NCI-H460 (cell line): ENCODE measurements at regions not wholly inside any gene's neighbourhood (a gene's known extent, or its start where the extent isn't known, plus 50 kb on each side); places are given as distances from the start of the nearest gene placed in this dataset.

ENCODE experiments used
- DNase-seq: peaks from one replicate; pipeline ENCODE4 v3.0.0-alpha.2; 2016; ENCODE audit warnings: low read depth; ENCODE audit errors: extremely low read depth
- small RNA-seq, 2 experiments: library from RNA; depleted of rRNA; stranded (forward); fragments of <200 nt; gene quantifications; one replicate each; pipeline ENCODE3, GENCODE V24; 2014

DNA sequence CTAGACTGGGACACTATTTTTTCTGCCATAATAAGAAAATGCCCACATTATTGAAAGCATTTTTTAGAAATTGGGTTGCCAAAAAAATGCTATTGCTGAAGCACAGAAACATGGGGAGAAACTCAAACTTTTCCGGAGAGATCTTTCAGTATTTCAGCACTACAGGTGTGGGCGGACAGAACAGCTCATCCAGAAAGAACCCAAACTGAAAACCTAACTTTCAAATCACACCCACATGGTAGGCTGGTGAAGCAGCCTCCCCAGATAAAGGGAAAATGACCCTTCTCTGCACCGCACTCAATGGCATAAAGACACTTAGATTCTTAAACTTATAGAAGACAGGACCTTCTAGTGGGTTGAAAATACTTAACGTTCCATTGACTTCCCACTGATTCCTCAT, 62.3 kb upstream of the TMPO start:
- no peak for DNase-seq

DNA sequence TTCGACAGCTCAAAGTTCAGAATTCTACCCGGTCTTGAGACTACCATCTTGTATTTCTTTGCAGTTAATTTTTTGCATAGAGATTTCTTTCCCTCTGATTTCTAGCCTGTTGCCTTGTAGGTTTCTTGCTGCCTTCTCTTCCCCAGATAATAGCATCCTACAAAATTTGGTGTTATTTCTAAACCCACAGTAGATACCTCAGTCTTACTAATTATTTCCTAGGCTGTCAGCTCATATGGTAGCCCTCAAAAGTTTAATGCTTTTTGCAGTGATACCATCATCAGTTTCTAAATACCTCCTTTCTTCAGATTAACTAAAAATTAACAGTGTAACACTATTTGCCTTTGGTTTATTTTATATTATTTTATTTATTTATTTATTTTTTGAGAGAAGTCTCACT, 61.9 kb upstream of the TMPO start:
- DNase-seq: no peak

GRCh38 chr12:98456041-98456440, 59.3 kb upstream of the TMPO start:
- DNase-seq: no peak

GRCh38 chr12:98456576-98457573, 58.5 kb upstream of the TMPO start:
- DNase-seq: no peak

DNA sequence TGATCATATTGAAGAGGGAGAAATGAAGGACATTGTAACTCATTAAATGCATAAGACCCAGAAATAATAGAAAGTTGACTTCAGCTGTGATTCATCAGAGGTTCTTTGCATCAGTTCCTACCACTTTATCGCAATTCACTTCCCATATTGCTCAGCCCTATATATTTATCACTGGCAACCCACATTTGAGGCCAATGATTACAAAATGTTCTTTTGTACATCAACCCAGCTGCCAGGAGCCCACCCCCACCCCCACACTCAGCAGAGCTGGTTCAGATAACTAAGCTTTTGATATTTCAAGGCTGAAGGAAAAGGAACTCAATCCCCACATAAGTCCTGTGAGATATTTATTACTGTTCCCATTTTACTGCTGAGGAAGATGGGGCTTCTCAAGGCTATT, 51.2 kb upstream of the TMPO start:
- DNase-seq: no peak

- DNase-seq: no peak
Measured at GRCh38 chr12:98465505-98465904, 49.9 kb upstream of the TMPO start.

Small RNA genes lying in the stretch of these regions (small RNA-seq; reads per million reads assigned to genes)
- gene AC018659.1 (0 reads per million in 2 experiments), gene MIR4303 (0 reads per million in 2 experiments), gene MIR4495 (0 reads per million in 2 experiments), gene RNU4-41P (0 to 0.12 reads per million in 2 experiments), gene RNU6-36P (0.08 to 1.00 reads per million in 2 experiments)
